A549 (cell line): ENCODE measurements at regions not wholly inside any gene's neighbourhood (a gene's known extent, or its start where the extent isn't known, plus 50 kb on each side); places are given as distances from the start of the nearest gene placed in this dataset.

Source experiments
- POLR2A ChIP-seq: IDR thresholded peaks from 2 replicates; pipeline ENCODE4 v1.6.1; 2012; ENCODE audit warnings: mild to moderate bottlenecking, low read length
- RFX5 ChIP-seq: fragments of 450-650 bp; IDR thresholded peaks from 2 replicates; pipeline ENCODE4 v1.7.1; 2014; ENCODE audit warnings: antibody characterized with exemption, mild to moderate bottlenecking, moderate library complexity
- TF ChIP-seq, protein P1 (sequence below): fragments of >200 bp; sonication (Bioruptor Twin); formaldehyde crosslinking; IDR thresholded peaks from 3 replicates; pipeline ENCODE4 v1.5.1; 2016

DNA sequence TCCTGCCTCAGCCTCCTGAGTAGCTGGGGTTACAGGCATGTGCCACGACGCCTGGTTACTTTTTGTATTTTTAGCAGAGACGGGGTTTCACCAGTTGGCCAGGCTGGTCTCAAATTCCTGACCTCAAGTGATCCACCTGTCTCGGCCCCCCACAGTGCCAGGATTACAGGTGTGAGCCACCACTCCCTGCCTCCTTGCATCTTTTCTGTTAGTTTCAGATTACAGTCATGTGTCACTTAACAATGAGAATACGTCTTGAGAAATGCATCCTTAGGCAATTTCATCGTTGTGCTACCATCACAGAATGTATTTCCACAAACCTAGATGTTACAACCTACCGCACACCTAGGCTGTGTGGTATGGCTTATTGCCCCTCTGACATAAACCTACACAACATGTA lies 180.4 kb downstream of the TM9SF2 start:
- TF ChIP-seq, protein P1, sequence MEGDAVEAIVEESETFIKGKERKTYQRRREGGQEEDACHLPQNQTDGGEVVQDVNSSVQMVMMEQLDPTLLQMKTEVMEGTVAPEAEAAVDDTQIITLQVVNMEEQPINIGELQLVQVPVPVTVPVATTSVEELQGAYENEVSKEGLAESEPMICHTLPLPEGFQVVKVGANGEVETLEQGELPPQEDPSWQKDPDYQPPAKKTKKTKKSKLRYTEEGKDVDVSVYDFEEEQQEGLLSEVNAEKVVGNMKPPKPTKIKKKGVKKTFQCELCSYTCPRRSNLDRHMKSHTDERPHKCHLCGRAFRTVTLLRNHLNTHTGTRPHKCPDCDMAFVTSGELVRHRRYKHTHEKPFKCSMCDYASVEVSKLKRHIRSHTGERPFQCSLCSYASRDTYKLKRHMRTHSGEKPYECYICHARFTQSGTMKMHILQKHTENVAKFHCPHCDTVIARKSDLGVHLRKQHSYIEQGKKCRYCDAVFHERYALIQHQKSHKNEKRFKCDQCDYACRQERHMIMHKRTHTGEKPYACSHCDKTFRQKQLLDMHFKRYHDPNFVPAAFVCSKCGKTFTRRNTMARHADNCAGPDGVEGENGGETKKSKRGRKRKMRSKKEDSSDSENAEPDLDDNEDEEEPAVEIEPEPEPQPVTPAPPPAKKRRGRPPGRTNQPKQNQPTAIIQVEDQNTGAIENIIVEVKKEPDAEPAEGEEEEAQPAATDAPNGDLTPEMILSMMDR = no peak
- TF ChIP-seq RFX5 (no peak), POLR2A (no peak)
